Hepatocyte (in vitro differentiated cells): ENCODE measurements at regions not wholly inside any gene's neighbourhood (a gene's known extent, or its start where the extent isn't known, plus 50 kb on each side); places are given as distances from the start of the nearest gene placed in this dataset.

Source experiments
- EZH2 ChIP-seq: fragments of 200-600 bp; sonication (generic); IDR thresholded peaks from 2 replicates; pipeline ENCODE4 v1.6.1; 2016; ENCODE audit warnings: antibody characterized with exemption, mild to moderate bottlenecking, borderline replicate concordance
- TF ChIP-seq, protein P1 (sequence below): fragments of 200-600 bp; sonication (generic); IDR thresholded peaks from 2 replicates; pipeline ENCODE4 v1.5.1; 2016; ENCODE audit warnings: antibody characterized with exemption, mild to moderate bottlenecking; ENCODE audit not compliant: poor library complexity

DNA sequence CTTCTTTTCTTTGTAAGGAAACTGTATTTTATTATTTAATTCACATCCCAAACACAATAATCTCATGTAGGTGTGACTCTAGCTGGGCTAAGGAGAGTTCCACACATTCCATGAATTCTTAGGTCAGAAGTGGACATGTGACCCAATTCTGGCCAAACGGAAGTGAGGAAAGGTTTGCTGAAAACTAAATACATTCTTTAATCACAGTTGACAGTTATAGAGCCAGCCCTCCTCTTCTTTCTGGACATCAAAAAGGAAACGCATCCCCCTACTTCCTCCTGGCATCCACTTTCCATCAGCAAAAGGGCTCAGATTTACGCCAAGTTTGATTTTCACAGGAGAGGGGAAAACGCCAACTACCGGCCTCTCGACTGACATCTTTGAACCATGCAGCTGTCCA is 774.4 kb upstream of the POM121L12 start:
- no peak for TF ChIP-seq EZH2
- TF ChIP-seq, protein P1, sequence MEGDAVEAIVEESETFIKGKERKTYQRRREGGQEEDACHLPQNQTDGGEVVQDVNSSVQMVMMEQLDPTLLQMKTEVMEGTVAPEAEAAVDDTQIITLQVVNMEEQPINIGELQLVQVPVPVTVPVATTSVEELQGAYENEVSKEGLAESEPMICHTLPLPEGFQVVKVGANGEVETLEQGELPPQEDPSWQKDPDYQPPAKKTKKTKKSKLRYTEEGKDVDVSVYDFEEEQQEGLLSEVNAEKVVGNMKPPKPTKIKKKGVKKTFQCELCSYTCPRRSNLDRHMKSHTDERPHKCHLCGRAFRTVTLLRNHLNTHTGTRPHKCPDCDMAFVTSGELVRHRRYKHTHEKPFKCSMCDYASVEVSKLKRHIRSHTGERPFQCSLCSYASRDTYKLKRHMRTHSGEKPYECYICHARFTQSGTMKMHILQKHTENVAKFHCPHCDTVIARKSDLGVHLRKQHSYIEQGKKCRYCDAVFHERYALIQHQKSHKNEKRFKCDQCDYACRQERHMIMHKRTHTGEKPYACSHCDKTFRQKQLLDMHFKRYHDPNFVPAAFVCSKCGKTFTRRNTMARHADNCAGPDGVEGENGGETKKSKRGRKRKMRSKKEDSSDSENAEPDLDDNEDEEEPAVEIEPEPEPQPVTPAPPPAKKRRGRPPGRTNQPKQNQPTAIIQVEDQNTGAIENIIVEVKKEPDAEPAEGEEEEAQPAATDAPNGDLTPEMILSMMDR: no peak
